Progenitor cell of endocrine pancreas (in vitro differentiated cells): ENCODE measurements at regions not wholly inside any gene's neighbourhood (a gene's known extent, or its start where the extent isn't known, plus 50 kb on each side); places are given as distances from the start of the nearest gene placed in this dataset.

Experiments
- DNase-seq: peaks from one replicate; pipeline ENCODE4 v3.0.0; 2021; ENCODE audit warnings: low spot score; ENCODE audit not compliant: unreplicated experiment
- H3K27ac Mint-ChIP-seq: 2 replicates; pipeline ENCODE4 v1.8.0; 2021; ENCODE audit warnings: mild to moderate bottlenecking, moderate library complexity, mixed read lengths
- H3K27me3 Mint-ChIP-seq: 2 replicates; pipeline ENCODE4 v1.8.0; 2021; ENCODE audit warnings: mixed read lengths
- H3K36me3 Mint-ChIP-seq: 2 replicates; pipeline ENCODE4 v1.8.0; 2022; ENCODE audit warnings: mixed read lengths; ENCODE audit not compliant: insufficient read depth
- H3K4me1 Mint-ChIP-seq: 2 replicates; pipeline ENCODE4 v1.8.0; 2021; ENCODE audit warnings: low read depth, mixed read lengths
- H3K4me3 Mint-ChIP-seq: 2 replicates; pipeline ENCODE4 v1.8.0; 2021; ENCODE audit warnings: low read depth, mild to moderate bottlenecking, moderate library complexity, mixed read lengths
- H3K9me3 Mint-ChIP-seq: 2 replicates; pipeline ENCODE4 v1.8.0; 2021; ENCODE audit warnings: low read depth, mixed read lengths
- TF ChIP-seq, protein P1 (sequence below): fragments of 200-600 bp; sonication (generic); IDR thresholded peaks from one replicate; pipeline ENCODE4 v1.5.0; 2021; ENCODE audit warnings: antibody characterized with exemption, mild to moderate bottlenecking; ENCODE audit not compliant: unreplicated experiment

DNA sequence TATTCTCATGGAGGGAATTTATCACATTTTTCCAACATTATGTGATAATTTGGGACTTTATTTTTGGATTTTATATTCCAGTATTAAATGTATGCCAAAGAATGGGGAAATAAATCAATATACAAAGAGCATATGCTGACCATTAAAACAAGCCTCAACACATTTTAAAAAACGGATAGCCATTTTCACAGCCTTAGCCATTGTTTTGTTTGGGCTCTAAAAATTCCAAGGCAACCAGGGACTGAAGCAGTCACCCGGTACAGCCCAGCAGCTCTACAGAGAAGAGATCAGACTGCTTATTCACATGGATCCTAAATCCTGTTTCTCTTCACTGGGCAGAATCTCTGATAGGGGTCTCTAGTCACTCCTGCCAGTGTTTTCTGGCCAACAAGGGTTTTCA is 150.2 kb upstream of the OGFRL1 start:
- H3K4me1 Mint-ChIP-seq: no peaks in the 10 kb centered on the region
- DNase-seq: no peak
- H3K36me3 Mint-ChIP-seq: peaks cover 1% of the 10 kb centered on the region
- peaks cover 14% of the 10 kb centered on the region for H3K9me3 Mint-ChIP-seq
- TF ChIP-seq, protein P1, sequence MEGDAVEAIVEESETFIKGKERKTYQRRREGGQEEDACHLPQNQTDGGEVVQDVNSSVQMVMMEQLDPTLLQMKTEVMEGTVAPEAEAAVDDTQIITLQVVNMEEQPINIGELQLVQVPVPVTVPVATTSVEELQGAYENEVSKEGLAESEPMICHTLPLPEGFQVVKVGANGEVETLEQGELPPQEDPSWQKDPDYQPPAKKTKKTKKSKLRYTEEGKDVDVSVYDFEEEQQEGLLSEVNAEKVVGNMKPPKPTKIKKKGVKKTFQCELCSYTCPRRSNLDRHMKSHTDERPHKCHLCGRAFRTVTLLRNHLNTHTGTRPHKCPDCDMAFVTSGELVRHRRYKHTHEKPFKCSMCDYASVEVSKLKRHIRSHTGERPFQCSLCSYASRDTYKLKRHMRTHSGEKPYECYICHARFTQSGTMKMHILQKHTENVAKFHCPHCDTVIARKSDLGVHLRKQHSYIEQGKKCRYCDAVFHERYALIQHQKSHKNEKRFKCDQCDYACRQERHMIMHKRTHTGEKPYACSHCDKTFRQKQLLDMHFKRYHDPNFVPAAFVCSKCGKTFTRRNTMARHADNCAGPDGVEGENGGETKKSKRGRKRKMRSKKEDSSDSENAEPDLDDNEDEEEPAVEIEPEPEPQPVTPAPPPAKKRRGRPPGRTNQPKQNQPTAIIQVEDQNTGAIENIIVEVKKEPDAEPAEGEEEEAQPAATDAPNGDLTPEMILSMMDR: no peak
- no peak overlapping the region for H3K27ac Mint-ChIP-seq
- H3K4me3 Mint-ChIP-seq: no peak overlapping the region
- H3K27me3 Mint-ChIP-seq: no peaks in the 10 kb centered on the region

DNA sequence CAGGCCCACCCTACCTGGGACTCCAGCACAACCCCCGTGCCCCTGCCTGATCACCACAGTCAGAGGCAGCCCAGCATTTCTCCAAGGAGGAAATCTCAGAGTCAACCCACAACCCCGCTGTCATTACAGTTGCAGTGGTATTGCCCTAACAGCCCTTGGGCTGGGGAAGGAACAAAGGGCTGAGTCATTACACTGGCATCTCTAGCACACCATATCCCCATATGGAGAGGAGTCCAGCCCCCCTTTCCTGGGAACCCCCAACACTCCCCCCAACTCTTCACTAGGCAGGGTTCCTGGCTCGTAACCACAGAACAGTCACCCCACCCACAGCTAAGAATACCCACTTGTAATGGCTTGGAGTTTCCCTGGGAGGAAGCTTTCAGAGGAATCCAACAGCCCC is 149.4 kb upstream of the OGFRL1 start:
- Mint-ChIP-seq H3K27ac (no peak overlapping the region), H3K4me3 (no peak overlapping the region), H3K9me3 (peaks cover 14% of the 10 kb centered on the region), H3K4me1 (no peaks in the 10 kb centered on the region), H3K27me3 (no peaks in the 10 kb centered on the region), H3K36me3 (peaks cover 1% of the 10 kb centered on the region)
- DNase-seq: no peak
- TF ChIP-seq, protein P1: no peak

DNA sequence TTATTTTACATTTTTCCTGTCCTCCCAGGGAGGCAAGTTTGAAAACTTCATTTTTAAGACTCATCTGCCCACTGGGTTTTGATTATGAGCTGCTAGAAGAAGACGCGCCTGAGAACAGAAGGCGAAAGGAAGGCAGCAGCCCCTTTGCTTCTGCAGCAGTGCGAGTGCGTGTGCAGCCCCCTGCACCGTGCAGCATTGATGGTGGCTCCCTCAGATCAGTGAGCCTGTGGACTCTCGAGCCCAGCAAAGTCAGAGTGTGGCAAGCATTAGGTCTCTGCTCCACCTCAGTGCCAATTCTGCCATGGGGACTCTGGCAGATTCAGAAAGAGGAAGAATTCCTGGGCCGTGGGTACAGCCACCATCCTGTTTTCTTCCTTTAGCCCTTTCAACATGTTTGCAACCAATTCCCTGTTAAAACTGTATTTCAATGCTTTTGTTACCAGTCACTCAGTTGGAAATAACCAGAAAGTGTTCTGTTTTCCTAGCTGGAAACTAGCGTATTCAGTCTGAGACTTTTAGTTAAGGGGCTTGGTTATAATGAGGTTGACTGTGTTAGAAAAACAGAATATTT is 134.8 kb upstream of the OGFRL1 start:
- Mint-ChIP-seq H3K9me3 (no peaks in the 10 kb centered on the region), H3K27ac (no peak overlapping the region), H3K4me3 (no peak overlapping the region)

DNA sequence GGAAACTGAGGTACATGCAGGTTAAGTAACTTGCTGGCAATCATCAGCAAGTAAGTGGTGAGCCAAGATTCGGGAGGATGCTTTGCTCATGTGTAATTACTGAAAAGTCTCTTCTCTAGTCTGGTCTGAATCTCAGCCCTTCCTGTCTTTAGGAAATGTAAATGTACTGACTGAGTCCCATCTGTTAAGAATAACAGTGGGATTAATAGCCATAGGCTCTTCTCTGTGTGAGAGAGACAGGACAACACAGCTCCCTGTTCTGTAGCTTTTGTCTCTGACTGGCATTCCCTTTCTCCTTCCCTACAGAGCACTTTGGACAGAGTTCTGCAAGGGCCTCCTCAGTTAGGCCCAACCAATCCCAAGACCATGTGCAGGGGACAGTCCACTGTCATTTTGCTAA is 131.3 kb upstream of the OGFRL1 start:
- TF ChIP-seq, protein P1: no peak
- no peak overlapping the region for H3K27ac Mint-ChIP-seq
- peaks cover under 1% of the 10 kb centered on the region for H3K9me3 Mint-ChIP-seq
- DNase-seq: no peak
- H3K4me3 Mint-ChIP-seq: no peak overlapping the region
- peaks cover 1% of the 10 kb centered on the region for H3K27me3 Mint-ChIP-seq
- H3K36me3 Mint-ChIP-seq: no peaks in the 10 kb centered on the region
- H3K4me1 Mint-ChIP-seq: peaks cover 16% of the 10 kb centered on the region

More for the DNA sequence above, 134.8 kb upstream of the OGFRL1 start:
- TF ChIP-seq, protein P1: no peak
- no peak for DNase-seq
- Mint-ChIP-seq H3K27me3 (peaks cover 3% of the 10 kb centered on the region), H3K36me3 (no peaks in the 10 kb centered on the region), H3K4me1 (peaks cover 11% of the 10 kb centered on the region)

DNA sequence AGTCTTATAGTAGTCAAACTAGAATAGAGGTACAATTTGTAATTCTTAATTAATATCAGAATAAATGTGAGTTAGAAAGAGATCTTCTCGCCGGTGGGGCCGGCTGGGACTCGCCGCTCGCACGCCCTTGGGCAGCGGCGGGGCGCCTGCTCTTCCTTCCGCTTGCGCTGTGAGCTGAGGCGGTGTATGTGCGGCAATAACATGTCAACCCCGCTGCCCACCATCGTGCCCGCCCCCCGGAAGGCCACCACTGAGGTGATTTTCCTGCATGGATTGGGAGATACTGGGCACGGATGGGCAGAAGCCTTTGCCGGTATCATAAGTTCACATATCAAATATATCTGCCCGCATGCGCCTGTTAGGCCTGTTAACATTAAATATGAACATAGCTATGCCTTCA is 123.7 kb upstream of the OGFRL1 start:
- no peak overlapping the region for H3K4me3 Mint-ChIP-seq
- no peak overlapping the region for H3K27ac Mint-ChIP-seq
- TF ChIP-seq, protein P1: no peak
- H3K4me1 Mint-ChIP-seq: peaks cover 38% of the 10 kb centered on the region
- H3K9me3 Mint-ChIP-seq: peaks cover 15% of the 10 kb centered on the region
- DNase-seq: no peak
- H3K36me3 Mint-ChIP-seq: peaks cover 2% of the 10 kb centered on the region
- no peaks in the 10 kb centered on the region for H3K27me3 Mint-ChIP-seq
